ENCODE measurements at regions not wholly inside any gene's neighbourhood (a gene's known extent, or its start where the extent isn't known, plus 50 kb on each side); places are given as distances from the start of the nearest gene placed in this dataset.

GRCh38 chr1:184919892-184920291 is 54.4 kb downstream of the NIBAN1 start:
- Mint-ChIP-seq H3K9me3 (no peaks in the 10 kb centered on the region), H3K4me3 (no peak overlapping the region), H3K36me3 (ENCODE audit: low read depth) (no peaks in the 10 kb centered on the region), H3K27me3 (ENCODE audit: low read depth) (peaks cover 12% of the 10 kb centered on the region), H3K27ac (no peak overlapping the region), H3K4me1 (ENCODE audit: low read depth) (peaks cover 6% of the 10 kb centered on the region)

- H3K27me3 Mint-ChIP-seq (ENCODE audit: low read depth) = no peaks in the 10 kb centered on the region
- H3K27ac Mint-ChIP-seq = no peak overlapping the region
- no peaks in the 10 kb centered on the region for H3K36me3 Mint-ChIP-seq (ENCODE audit: low read depth)
- H3K4me1 Mint-ChIP-seq (ENCODE audit: low read depth) = peaks cover 6% of the 10 kb centered on the region
- H3K9me3 Mint-ChIP-seq = no peaks in the 10 kb centered on the region
- no peak overlapping the region for H3K4me3 Mint-ChIP-seq
Measured at GRCh38 chr1:184915463-184916090, 58.7 kb downstream of the NIBAN1 start.

DNA sequence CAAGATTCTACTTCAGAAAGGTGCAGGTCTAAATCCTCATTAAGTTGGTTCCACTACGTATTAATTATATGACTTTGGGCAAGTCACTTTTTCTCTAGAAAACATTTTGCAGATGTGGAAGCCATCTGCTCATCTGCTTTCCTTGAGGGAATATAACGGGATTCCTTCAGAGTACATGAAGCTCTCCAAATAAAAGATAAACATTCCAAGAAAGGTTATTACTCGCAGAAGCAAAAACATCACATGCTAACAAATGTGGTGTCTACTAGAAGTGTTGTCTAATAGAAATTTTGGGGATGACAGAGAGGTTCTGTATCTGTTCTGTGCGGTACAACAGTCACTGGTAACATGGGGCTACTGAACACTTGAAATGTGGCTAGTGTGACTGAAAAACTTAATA is 60.2 kb downstream of the NIBAN1 start:
- Mint-ChIP-seq H3K27me3 (ENCODE audit: low read depth) (no peaks in the 10 kb centered on the region), H3K4me3 (no peak overlapping the region), H3K36me3 (ENCODE audit: low read depth) (no peaks in the 10 kb centered on the region), H3K9me3 (no peaks in the 10 kb centered on the region), H3K27ac (no peak overlapping the region), H3K4me1 (ENCODE audit: low read depth) (peaks cover 3% of the 10 kb centered on the region)

- no peak overlapping the region for H3K27ac Mint-ChIP-seq
- H3K4me3 Mint-ChIP-seq = no peak overlapping the region
- H3K4me1 Mint-ChIP-seq (ENCODE audit: low read depth) = peaks cover 3% of the 10 kb centered on the region
- no peaks in the 10 kb centered on the region for H3K36me3 Mint-ChIP-seq (ENCODE audit: low read depth)
- H3K27me3 Mint-ChIP-seq (ENCODE audit: low read depth) = no peaks in the 10 kb centered on the region
- H3K9me3 Mint-ChIP-seq = no peaks in the 10 kb centered on the region
Measured at GRCh38 chr1:184912392-184912791, 61.9 kb downstream of the NIBAN1 start.

DNA sequence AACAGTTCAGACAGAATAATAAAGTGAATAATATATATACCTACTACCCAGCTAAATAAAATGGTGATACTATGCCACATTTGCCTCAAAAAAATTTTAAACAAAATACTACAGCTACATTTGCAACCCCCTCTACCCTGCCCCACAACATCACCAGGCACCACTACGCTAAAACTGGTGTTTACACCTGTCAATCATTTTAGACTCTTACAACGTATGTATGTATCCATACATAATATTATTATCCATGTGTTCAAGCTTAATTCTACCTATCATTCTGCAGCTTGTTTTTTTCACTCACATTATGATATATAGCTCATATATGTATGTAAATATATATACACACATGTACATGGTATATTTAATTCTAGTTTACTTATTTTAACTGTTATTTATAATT is 62.5 kb downstream of the NIBAN1 start:
- H3K9me3 Mint-ChIP-seq = no peaks in the 10 kb centered on the region
- no peaks in the 10 kb centered on the region for H3K27me3 Mint-ChIP-seq (ENCODE audit: low read depth)
- H3K36me3 Mint-ChIP-seq (ENCODE audit: low read depth) = no peaks in the 10 kb centered on the region
- no peak overlapping the region for H3K4me3 Mint-ChIP-seq
- no peak overlapping the region for H3K27ac Mint-ChIP-seq
- peaks cover 3% of the 10 kb centered on the region for H3K4me1 Mint-ChIP-seq (ENCODE audit: low read depth)

DNA sequence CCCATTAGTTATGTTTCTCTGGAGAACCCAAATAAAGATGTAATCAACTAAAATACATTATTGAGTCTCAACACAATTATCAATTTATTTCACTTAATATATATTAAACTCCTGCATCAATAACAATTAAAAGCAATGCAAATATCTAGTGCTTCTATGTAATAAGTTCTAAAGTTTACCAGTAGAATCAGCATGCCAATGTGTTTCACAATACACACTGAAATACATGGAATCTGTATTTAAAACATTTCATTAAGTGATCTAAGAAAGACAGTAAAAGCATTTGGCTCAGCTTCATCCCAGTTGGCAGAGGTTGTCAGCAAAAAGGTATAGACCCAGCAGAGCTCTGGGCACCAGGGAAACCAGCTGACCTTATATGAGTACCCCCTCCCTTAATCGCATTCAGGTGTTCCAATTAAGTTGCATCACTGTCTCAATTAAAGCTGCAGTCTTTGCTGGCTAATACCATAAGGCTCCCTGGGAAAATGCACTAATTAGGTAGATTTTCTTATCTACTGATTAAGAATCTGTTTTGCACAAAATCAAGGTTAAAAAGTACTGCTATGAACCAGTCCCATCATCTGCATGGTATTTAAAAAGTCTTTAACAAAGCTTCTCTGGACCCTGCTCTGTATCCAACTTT is 63.1 kb downstream of the NIBAN1 start:
- H3K4me1 Mint-ChIP-seq (ENCODE audit: low read depth) = peaks cover 3% of the 10 kb centered on the region
- H3K27me3 Mint-ChIP-seq (ENCODE audit: low read depth) = no peaks in the 10 kb centered on the region
- no peaks in the 10 kb centered on the region for H3K9me3 Mint-ChIP-seq

GRCh38 chr1:184910691-184911091 is 63.6 kb downstream of the NIBAN1 start:
- H3K27ac Mint-ChIP-seq = no peak overlapping the region
- peaks cover 3% of the 10 kb centered on the region for H3K4me1 Mint-ChIP-seq (ENCODE audit: low read depth)
- no peaks in the 10 kb centered on the region for H3K27me3 Mint-ChIP-seq (ENCODE audit: low read depth)
- no peak overlapping the region for H3K4me3 Mint-ChIP-seq
- no peaks in the 10 kb centered on the region for H3K9me3 Mint-ChIP-seq
- no peaks in the 10 kb centered on the region for H3K36me3 Mint-ChIP-seq (ENCODE audit: low read depth)

More for the DNA sequence above, 63.1 kb downstream of the NIBAN1 start:
- Mint-ChIP-seq H3K36me3 (ENCODE audit: low read depth) (no peaks in the 10 kb centered on the region), H3K27ac (no peak overlapping the region), H3K4me3 (no peak overlapping the region)

GRCh38 chr1:184910005-184910404 is 64.3 kb downstream of the NIBAN1 start:
- H3K36me3 Mint-ChIP-seq (ENCODE audit: low read depth) = no peaks in the 10 kb centered on the region

DNA sequence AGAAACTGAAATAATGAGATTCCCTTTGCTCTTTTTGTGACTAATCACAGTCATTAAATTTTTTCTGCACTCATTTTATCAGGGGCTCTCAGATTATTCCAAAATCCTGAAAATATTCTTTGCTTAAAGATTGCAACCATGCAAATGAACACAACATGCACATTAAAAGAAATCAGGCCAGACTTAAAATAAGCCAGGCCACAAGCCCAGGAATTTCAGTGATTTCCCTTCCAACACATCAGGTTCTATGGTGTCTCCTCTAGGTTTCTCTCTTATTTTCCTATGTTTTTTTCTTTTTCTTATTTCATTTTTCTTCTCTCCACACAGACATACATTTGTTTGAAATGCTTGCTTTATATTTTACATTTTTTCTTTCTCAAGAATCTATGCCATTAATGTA is 65.3 kb downstream of the NIBAN1 start:
- peaks cover 4% of the 10 kb centered on the region for H3K9me3 Mint-ChIP-seq
- H3K27ac Mint-ChIP-seq = no peak overlapping the region
- no peak overlapping the region for H3K4me3 Mint-ChIP-seq
- H3K4me1 Mint-ChIP-seq (ENCODE audit: low read depth) = peaks cover 5% of the 10 kb centered on the region
- no peaks in the 10 kb centered on the region for H3K27me3 Mint-ChIP-seq (ENCODE audit: low read depth)
- no peaks in the 10 kb centered on the region for H3K36me3 Mint-ChIP-seq (ENCODE audit: low read depth)

More at GRCh38 chr1:184910005-184910404, 64.3 kb downstream of the NIBAN1 start:
- H3K27me3 Mint-ChIP-seq (ENCODE audit: low read depth) = no peaks in the 10 kb centered on the region
- peaks cover 3% of the 10 kb centered on the region for H3K4me1 Mint-ChIP-seq (ENCODE audit: low read depth)
- H3K9me3 Mint-ChIP-seq = no peaks in the 10 kb centered on the region
- H3K4me3 Mint-ChIP-seq = no peak overlapping the region
- H3K27ac Mint-ChIP-seq = no peak overlapping the region

GRCh38 chr1:184908506-184908905 is 65.8 kb downstream of the NIBAN1 start:
- Mint-ChIP-seq H3K36me3 (ENCODE audit: low read depth) (no peaks in the 10 kb centered on the region), H3K4me3 (no peak overlapping the region), H3K27ac (no peak overlapping the region), H3K4me1 (ENCODE audit: low read depth) (peaks cover 5% of the 10 kb centered on the region), H3K9me3 (peaks cover 4% of the 10 kb centered on the region), H3K27me3 (ENCODE audit: low read depth) (no peaks in the 10 kb centered on the region)

GRCh38 chr1:184907500-184907899 is 66.8 kb downstream of the NIBAN1 start:
- Mint-ChIP-seq H3K4me1 (ENCODE audit: low read depth) (peaks cover 5% of the 10 kb centered on the region), H3K27me3 (ENCODE audit: low read depth) (no peaks in the 10 kb centered on the region), H3K4me3 (no peak overlapping the region), H3K27ac (no peak overlapping the region), H3K9me3 (peaks cover 4% of the 10 kb centered on the region), H3K36me3 (ENCODE audit: low read depth) (no peaks in the 10 kb centered on the region)

GRCh38 chr1:184906761-184907160 is 67.5 kb downstream of the NIBAN1 start:
- Mint-ChIP-seq H3K36me3 (ENCODE audit: low read depth) (no peaks in the 10 kb centered on the region), H3K27me3 (ENCODE audit: low read depth) (no peaks in the 10 kb centered on the region), H3K4me3 (no peak overlapping the region), H3K4me1 (ENCODE audit: low read depth) (peaks cover 5% of the 10 kb centered on the region), H3K9me3 (peaks cover 4% of the 10 kb centered on the region), H3K27ac (no peak overlapping the region)

DNA sequence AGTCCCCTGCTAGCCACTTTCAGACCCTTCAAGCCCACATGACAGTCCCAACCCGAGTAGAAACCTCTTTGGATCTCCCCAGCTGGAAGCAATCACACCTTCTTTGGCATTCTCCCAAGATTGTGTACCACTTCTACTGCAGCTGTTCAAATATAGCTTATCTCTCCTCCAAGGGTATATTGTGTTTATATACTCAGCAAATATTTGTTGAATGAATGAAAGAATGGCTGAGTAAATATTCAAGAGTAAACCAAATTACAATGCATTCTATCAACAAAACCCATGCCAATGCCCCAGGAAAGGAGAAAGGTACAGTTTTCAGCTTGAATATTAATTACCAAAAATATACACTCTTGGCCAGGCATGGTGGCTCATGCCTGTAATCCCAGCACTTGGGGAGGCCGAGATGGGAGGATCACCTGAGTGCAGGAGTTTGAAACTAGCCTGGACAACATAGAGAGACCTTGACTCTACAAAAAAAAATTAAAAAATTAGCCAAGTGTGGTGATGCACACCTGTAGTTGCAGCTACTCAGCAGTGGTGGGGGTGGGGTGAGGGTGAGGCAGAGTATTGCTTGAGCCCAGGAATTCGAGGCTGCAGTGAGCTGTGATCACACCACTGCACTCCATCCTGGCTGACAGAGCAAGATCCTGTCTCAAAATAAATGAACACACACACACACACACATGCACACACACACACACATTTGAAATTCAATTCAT is 68.5 kb downstream of the NIBAN1 start:
- H3K9me3 Mint-ChIP-seq = peaks cover 4% of the 10 kb centered on the region
- no peak overlapping the region for H3K4me3 Mint-ChIP-seq
- H3K27ac Mint-ChIP-seq = no peak overlapping the region
- no peaks in the 10 kb centered on the region for H3K27me3 Mint-ChIP-seq (ENCODE audit: low read depth)
- H3K36me3 Mint-ChIP-seq (ENCODE audit: low read depth) = no peaks in the 10 kb centered on the region
- H3K4me1 Mint-ChIP-seq (ENCODE audit: low read depth) = peaks cover 5% of the 10 kb centered on the region

GRCh38 chr1:184903111-184903692 is 71.1 kb downstream of the NIBAN1 start:
- Mint-ChIP-seq H3K4me3 (no peak overlapping the region), H3K27me3 (ENCODE audit: low read depth) (no peaks in the 10 kb centered on the region), H3K27ac (peak overlapping the region; percentile 51), H3K36me3 (ENCODE audit: low read depth) (peaks cover 10% of the 10 kb centered on the region), H3K9me3 (peaks cover 4% of the 10 kb centered on the region), H3K4me1 (ENCODE audit: low read depth) (peaks cover 5% of the 10 kb centered on the region)

- Mint-ChIP-seq H3K4me3 (no peak overlapping the region), H3K9me3 (peaks cover 4% of the 10 kb centered on the region), H3K27me3 (ENCODE audit: low read depth) (no peaks in the 10 kb centered on the region), H3K4me1 (ENCODE audit: low read depth) (peaks cover 5% of the 10 kb centered on the region), H3K27ac (no peak overlapping the region), H3K36me3 (ENCODE audit: low read depth) (peaks cover 26% of the 10 kb centered on the region)
Measured at GRCh38 chr1:184900507-184900906, 73.8 kb downstream of the NIBAN1 start.
